Loucy (cell line): ENCODE measurements at regions not wholly inside any gene's neighbourhood (a gene's known extent, or its start where the extent isn't known, plus 50 kb on each side); places are given as distances from the start of the nearest gene placed in this dataset.

ENCODE experiments used
- H2AFZ ChIP-seq: fragments of 200-600 bp; sonication (generic); 2 replicates; pipeline ENCODE4 v1.6.0; 2016; ENCODE audit warnings: antibody characterized with exemption, mild to moderate bottlenecking, low read length, moderate library complexity
- H3F3A ChIP-seq: fragments of 200-600 bp; 2 replicates; pipeline ENCODE4 v1.6.0; 2016; ENCODE audit warnings: antibody characterized with exemption, low read depth, mild to moderate bottlenecking
- H3K27me3 ChIP-seq: fragments of 200-600 bp; sonication (generic); 2 replicates; pipeline ENCODE4 v1.6.1; 2014; ENCODE audit warnings: low read length, mild to moderate bottlenecking; ENCODE audit not compliant: insufficient read depth, poor library complexity, severe bottlenecking
- H3K36me3 ChIP-seq: fragments of 200-600 bp; sonication (generic); 2 replicates; pipeline ENCODE4 v1.6.1; 2016; ENCODE audit warnings: low read length; ENCODE audit not compliant: insufficient read depth
- H3K4me1 ChIP-seq: fragments of 200-600 bp; sonication (generic); 2 replicates; pipeline ENCODE4 v1.5.1; 2014; ENCODE audit warnings: low read length, mild to moderate bottlenecking; ENCODE audit not compliant: insufficient read depth, poor library complexity, severe bottlenecking
- H3K4me2 ChIP-seq: fragments of 200-600 bp; sonication (generic); 2 replicates; pipeline ENCODE4 v1.6.0; 2014; ENCODE audit warnings: antibody characterized with exemption, low read length, low read depth, mild to moderate bottlenecking; ENCODE audit not compliant: poor library complexity, severe bottlenecking
- H3K4me3 ChIP-seq: fragments of 200-600 bp; sonication (generic); 2 replicates; pipeline ENCODE4 v1.5.1; 2014; ENCODE audit warnings: low read length, mild to moderate bottlenecking, mixed read lengths; ENCODE audit not compliant: poor library complexity, severe bottlenecking
- H3K79me2 ChIP-seq: fragments of 200-600 bp; sonication (generic); 2 replicates; pipeline ENCODE4 v1.6.1; 2014; ENCODE audit warnings: low read length; ENCODE audit not compliant: insufficient read depth
- H3K9ac ChIP-seq: fragments of 200-600 bp; sonication (generic); 2 replicates; pipeline ENCODE4 v1.6.0; 2014; ENCODE audit warnings: mild to moderate bottlenecking, low read depth, low read length, moderate library complexity; ENCODE audit not compliant: poor library complexity, severe bottlenecking
- H3K9me2 ChIP-seq: fragments of 200-600 bp; sonication (generic); replicated peaks from 2 replicates; pipeline ENCODE4 v1.6.1; 2016; ENCODE audit warnings: low read depth, low read length, mixed read lengths
- H3K9me3 ChIP-seq: fragments of 200-600 bp; sonication (generic); 2 replicates; pipeline ENCODE4 v1.6.1; 2014; ENCODE audit warnings: mild to moderate bottlenecking, antibody characterized with exemption, low read length, low read depth; ENCODE audit not compliant: insufficient read depth
- H4K20me1 ChIP-seq: fragments of 200-600 bp; sonication (generic); 2 replicates; pipeline ENCODE4 v1.6.0; 2014; ENCODE audit warnings: antibody characterized with exemption, low read length, mild to moderate bottlenecking; ENCODE audit not compliant: insufficient read depth, poor library complexity, severe bottlenecking
- EZH2phosphoT487 ChIP-seq: fragments of 200-600 bp; IDR thresholded peaks from 2 replicates; pipeline ENCODE4 v1.6.1; 2018; ENCODE audit warnings: antibody characterized with exemption, mild to moderate bottlenecking, moderate library complexity, borderline replicate concordance
- TF ChIP-seq, protein P1 (sequence below): fragments of 200-600 bp; sonication (generic); conservative IDR thresholded peaks from 2 replicates; pipeline ENCODE4 v1.5.1; 2014; ENCODE audit warnings: mild to moderate bottlenecking, antibody characterized with exemption, low read length

DNA sequence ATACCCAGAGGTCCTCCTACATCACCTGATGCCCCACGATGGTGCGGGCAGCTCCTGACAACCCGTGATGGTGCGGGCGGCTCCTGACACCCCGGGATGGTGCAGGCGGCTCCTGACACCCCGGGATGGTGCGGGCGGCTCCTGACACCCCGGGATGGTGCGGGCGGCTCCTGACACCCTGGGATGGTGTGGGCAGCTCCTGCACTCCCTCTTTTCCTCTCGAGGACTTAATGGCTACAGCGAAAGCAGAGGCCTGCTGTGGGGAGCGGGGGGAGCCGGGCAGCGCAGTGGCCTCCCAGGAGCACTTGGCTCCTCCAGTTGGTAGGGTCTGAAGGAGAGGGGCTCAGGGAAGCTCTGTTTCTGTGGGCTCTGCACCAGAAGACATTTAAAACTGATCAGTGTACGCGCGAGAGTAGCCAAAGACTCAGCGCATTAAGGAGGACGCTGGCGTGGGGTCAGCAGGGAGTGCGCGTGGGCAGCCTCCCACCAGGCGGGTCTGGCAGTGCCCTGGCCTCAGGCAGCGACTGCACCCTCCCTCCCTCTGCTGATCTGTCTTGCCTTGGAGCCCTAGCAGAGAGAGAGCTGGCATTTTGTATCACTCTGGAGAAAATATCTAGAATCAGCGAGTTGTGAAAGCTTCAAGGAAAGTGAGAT is 464.5 kb upstream of the MYT1L start:
- no peak overlapping the region for H3K9ac ChIP-seq
- H4K20me1 ChIP-seq, result no peaks in the 10 kb centered on the region
- H3K4me1 ChIP-seq, result no peaks in the 10 kb centered on the region
- no peak overlapping the region for H3K4me2 ChIP-seq
- H3K9me2 ChIP-seq, result no peaks in the 10 kb centered on the region
- no peak overlapping the region for H3K4me3 ChIP-seq
- TF ChIP-seq, protein P1, sequence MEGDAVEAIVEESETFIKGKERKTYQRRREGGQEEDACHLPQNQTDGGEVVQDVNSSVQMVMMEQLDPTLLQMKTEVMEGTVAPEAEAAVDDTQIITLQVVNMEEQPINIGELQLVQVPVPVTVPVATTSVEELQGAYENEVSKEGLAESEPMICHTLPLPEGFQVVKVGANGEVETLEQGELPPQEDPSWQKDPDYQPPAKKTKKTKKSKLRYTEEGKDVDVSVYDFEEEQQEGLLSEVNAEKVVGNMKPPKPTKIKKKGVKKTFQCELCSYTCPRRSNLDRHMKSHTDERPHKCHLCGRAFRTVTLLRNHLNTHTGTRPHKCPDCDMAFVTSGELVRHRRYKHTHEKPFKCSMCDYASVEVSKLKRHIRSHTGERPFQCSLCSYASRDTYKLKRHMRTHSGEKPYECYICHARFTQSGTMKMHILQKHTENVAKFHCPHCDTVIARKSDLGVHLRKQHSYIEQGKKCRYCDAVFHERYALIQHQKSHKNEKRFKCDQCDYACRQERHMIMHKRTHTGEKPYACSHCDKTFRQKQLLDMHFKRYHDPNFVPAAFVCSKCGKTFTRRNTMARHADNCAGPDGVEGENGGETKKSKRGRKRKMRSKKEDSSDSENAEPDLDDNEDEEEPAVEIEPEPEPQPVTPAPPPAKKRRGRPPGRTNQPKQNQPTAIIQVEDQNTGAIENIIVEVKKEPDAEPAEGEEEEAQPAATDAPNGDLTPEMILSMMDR, result no peak
- TF ChIP-seq EZH2phosphoT487, result no peak
- no peaks in the 10 kb centered on the region for H3K27me3 ChIP-seq
- H2AFZ ChIP-seq, result no peak overlapping the region
- no peaks in the 10 kb centered on the region for H3K79me2 ChIP-seq
- H3F3A ChIP-seq, result no peaks in the 10 kb centered on the region
- H3K36me3 ChIP-seq, result no peaks in the 10 kb centered on the region
- peaks cover 8% of the 10 kb centered on the region; the same call in 1 of the 2 replicates for H3K9me3 ChIP-seq

GRCh38 chr2:2793925-2794560 is 463.0 kb upstream of the MYT1L start:
- no peaks in the 10 kb centered on the region for H3K27me3 ChIP-seq
- no peaks in the 10 kb centered on the region for H3K36me3 ChIP-seq
- H3K9me2 ChIP-seq, result no peaks in the 10 kb centered on the region
- H3F3A ChIP-seq, result no peaks in the 10 kb centered on the region
- H3K9me3 ChIP-seq, result peaks cover 8% of the 10 kb centered on the region; the same call in 1 of the 2 replicates
- H3K4me1 ChIP-seq, result no peaks in the 10 kb centered on the region
- no peaks in the 10 kb centered on the region for H4K20me1 ChIP-seq
- no peak for TF ChIP-seq EZH2phosphoT487
- TF ChIP-seq, protein P1, result no peak
- no peak overlapping the region for H3K4me2 ChIP-seq
- H2AFZ ChIP-seq, result no peak overlapping the region
- H3K9ac ChIP-seq, result no peak overlapping the region
- no peaks in the 10 kb centered on the region for H3K79me2 ChIP-seq
- no peak overlapping the region for H3K4me3 ChIP-seq

DNA sequence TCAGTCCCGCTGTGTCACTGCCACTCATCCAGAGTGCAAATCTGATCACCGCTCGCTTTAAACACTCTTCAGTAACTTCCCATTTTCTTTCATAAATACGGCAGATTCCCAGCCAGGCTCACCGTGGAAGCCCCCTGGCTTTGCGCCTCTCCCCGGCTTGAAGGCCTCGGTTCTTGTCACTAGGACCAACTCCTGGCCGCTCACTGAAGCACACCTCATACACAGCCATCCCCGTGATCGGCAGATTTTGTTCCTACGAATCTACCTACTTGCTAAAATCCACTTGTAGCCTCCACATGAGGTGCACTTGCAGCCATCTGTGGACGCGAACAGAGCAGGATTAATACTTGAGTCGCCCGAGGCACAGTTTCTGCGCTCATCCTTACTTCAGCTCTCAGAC is 462.4 kb upstream of the MYT1L start:
- Histone ChIP-seq H3K36me3 (no peaks in the 10 kb centered on the region), H3K9me2 (no peaks in the 10 kb centered on the region), H2AFZ (no peak overlapping the region), H3K9ac (no peak overlapping the region), H3K4me2 (no peak overlapping the region), H3F3A (no peaks in the 10 kb centered on the region), H3K79me2 (no peaks in the 10 kb centered on the region), H3K9me3 (peaks cover 8% of the 10 kb centered on the region; the same call in 1 of the 2 replicates), H3K4me1 (no peaks in the 10 kb centered on the region), H3K4me3 (no peak overlapping the region), H3K27me3 (no peaks in the 10 kb centered on the region), H4K20me1 (no peaks in the 10 kb centered on the region)
- no peak for TF ChIP-seq EZH2phosphoT487
- TF ChIP-seq, protein P1, result no peak
